ENCODE measurements at regions not wholly inside any gene's neighbourhood (a gene's known extent, or its start where the extent isn't known, plus 50 kb on each side); places are given as distances from the start of the nearest gene placed in this dataset.

DNA sequence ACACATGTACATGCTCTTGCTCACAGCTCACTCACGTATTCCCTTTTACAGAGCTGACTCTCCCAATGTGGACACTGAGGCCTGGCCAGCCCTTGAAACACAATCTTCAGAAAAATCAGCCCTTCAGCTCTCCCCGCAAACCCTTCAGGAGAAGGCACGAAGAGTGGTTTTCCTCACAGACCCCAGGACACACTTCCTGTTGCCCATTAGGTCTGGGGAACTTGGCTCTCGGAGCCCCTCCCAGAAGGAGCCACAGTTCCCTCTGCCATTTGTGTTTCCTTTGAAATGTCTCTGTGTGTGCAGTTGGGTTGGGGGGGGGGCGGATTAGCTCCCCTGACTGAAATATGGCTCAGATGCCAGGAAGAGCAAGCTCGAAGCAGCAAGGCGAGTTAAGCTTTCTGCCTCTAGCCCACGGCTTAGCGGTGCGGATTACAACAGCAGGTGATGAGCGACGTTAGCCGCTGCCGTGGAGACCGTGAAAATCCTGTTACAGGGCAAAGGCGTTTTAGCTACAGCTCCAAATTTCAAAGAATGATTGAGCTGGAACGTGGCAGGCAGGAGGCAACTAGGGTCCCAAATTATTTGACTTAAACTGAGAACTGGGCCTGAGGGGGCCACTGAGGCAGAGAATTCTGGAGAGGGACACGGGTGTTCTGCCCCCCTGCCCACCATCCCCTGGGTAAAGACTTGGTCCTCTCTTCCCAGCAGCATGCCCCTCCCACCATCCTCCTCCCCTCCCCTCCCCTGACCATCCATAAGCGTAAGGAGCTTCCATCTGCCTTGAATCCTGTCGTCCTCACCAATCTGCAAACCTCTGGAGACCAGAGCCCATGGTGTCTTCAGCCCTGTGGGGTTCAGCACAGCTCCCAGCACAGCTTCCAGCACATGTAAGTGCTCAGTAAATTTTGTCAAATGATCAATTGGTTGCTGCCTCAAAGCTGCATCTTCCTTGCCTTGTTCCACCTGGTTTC lies 598.6 kb downstream of the BUD13 start:
- TF ChIP-seq, protein P1, sequence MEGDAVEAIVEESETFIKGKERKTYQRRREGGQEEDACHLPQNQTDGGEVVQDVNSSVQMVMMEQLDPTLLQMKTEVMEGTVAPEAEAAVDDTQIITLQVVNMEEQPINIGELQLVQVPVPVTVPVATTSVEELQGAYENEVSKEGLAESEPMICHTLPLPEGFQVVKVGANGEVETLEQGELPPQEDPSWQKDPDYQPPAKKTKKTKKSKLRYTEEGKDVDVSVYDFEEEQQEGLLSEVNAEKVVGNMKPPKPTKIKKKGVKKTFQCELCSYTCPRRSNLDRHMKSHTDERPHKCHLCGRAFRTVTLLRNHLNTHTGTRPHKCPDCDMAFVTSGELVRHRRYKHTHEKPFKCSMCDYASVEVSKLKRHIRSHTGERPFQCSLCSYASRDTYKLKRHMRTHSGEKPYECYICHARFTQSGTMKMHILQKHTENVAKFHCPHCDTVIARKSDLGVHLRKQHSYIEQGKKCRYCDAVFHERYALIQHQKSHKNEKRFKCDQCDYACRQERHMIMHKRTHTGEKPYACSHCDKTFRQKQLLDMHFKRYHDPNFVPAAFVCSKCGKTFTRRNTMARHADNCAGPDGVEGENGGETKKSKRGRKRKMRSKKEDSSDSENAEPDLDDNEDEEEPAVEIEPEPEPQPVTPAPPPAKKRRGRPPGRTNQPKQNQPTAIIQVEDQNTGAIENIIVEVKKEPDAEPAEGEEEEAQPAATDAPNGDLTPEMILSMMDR (IDR thresholded peaks at IDR 0.05 in 4 of 5, conservative IDR thresholded peaks at IDR 0.05 in 1 of 5) = no peak
- TF ChIP-seq POLR2A (IDR thresholded peaks at IDR 0.05) = no peak

Data from gastrocnemius medialis (tissue), 4 donors.